Suprapubic skin (tissue), 4 donors: ENCODE measurements at regions not wholly inside any gene's neighbourhood (a gene's known extent, or its start where the extent isn't known, plus 50 kb on each side); places are given as distances from the start of the nearest gene placed in this dataset.

Experiments used
- DNase-seq, 2 donors: peaks; one replicate each; pipeline ENCODE4 v3.0.0-alpha.2; 2019; ENCODE audit warnings: low spot score in 2 of 2
- H3K27ac ChIP-seq: fragments of 200-600 bp; sonication (generic); one replicate; pipeline ENCODE4 v1.5.1; 2019
- H3K27me3 ChIP-seq: fragments of 200-600 bp; sonication (generic); one replicate; pipeline ENCODE4 v1.5.1; 2019
- H3K36me3 ChIP-seq: fragments of 200-600 bp; sonication (generic); one replicate; pipeline ENCODE4 v1.5.1; 2019
- H3K4me1 ChIP-seq: fragments of 200-600 bp; sonication (generic); one replicate; pipeline ENCODE4 v1.5.1; 2019
- H3K4me3 ChIP-seq: fragments of 200-600 bp; sonication (generic); one replicate; pipeline ENCODE4 v1.5.1; 2019; ENCODE audit warnings: mild to moderate bottlenecking
- H3K9me3 ChIP-seq: fragments of 200-600 bp; sonication (generic); one replicate; pipeline ENCODE4 v1.5.1; 2019
- EP300 ChIP-seq: sonication (generic); formaldehyde crosslinking; IDR thresholded peaks from one replicate; pipeline ENCODE4 v1.6.1; 2017; ENCODE audit warnings: antibody characterized with exemption
- POLR2A ChIP-seq, 2 donors: fragments of 450-650 bp; IDR thresholded peaks; one replicate each; pipeline ENCODE4 v1.6.1; 2017; ENCODE audit warnings: antibody characterized with exemption in 2 of 2, mild to moderate bottlenecking in 2 of 2, moderate library complexity in 2 of 2
- POLR2AphosphoS5 ChIP-seq, 3 donors: sonication (generic); formaldehyde crosslinking; IDR thresholded peaks; one replicate each; pipeline ENCODE4 v1.6.1; 2017; ENCODE audit warnings: antibody characterized with exemption in 3 of 3
- WGBS: methylation state at CpG from one replicate; pipeline ENCODE4 v1.1.5; 2018; 5-methylcytosine and 5-hydroxymethylcytosine counted together
- TF ChIP-seq, protein P1 (sequence below), 2 donors: fragments of 200-600 bp in 1 of 2; fragments of 450-650 bp in 1 of 2; sonication (generic) in 1 of 2; IDR thresholded peaks; one replicate each; pipeline ENCODE4 v1.5.1; 2016 to 2019; ENCODE audit warnings: antibody characterized with exemption in 2 of 2, mild to moderate bottlenecking in 1 of 2, moderate library complexity in 1 of 2

DNA sequence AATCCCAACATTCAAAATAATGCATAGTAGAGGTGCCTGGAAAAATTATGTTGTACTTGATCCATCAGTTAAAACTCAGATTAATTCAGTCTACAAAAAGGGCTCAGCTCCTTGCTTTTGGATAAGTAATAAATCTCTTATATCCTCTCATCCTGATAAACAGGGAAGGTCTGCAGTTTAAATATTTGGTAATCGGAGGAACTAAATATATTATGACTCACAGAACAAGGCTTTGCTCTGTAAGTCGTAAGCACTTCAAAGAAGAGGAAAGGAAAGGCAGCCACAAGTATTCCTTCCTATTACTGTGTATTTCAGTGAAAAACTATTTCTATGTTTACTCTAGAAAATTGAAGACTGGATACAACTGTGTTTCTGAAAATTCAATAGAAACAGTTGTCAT is 757.9 kb downstream of the CDY2B start:
- Histone ChIP-seq H3K27me3 (no peaks in the 10 kb centered on the region), H3K4me3 (no peak overlapping the region), H3K9me3 (no peaks in the 10 kb centered on the region), H3K27ac (no peak overlapping the region), H3K36me3 (no peaks in the 10 kb centered on the region), H3K4me1 (no peaks in the 10 kb centered on the region)
- no CpG with 5 or more reads among the region's 2 CpGs for WGBS
- no peak for DNase-seq
- TF ChIP-seq POLR2A (IDR thresholded peaks at IDR 0.05) (no peak), EP300 (no peak), POLR2AphosphoS5 (IDR thresholded peaks at IDR 0.05) (no peak)
- TF ChIP-seq, protein P1, sequence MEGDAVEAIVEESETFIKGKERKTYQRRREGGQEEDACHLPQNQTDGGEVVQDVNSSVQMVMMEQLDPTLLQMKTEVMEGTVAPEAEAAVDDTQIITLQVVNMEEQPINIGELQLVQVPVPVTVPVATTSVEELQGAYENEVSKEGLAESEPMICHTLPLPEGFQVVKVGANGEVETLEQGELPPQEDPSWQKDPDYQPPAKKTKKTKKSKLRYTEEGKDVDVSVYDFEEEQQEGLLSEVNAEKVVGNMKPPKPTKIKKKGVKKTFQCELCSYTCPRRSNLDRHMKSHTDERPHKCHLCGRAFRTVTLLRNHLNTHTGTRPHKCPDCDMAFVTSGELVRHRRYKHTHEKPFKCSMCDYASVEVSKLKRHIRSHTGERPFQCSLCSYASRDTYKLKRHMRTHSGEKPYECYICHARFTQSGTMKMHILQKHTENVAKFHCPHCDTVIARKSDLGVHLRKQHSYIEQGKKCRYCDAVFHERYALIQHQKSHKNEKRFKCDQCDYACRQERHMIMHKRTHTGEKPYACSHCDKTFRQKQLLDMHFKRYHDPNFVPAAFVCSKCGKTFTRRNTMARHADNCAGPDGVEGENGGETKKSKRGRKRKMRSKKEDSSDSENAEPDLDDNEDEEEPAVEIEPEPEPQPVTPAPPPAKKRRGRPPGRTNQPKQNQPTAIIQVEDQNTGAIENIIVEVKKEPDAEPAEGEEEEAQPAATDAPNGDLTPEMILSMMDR (IDR thresholded peaks at IDR 0.05) = no peak

DNA sequence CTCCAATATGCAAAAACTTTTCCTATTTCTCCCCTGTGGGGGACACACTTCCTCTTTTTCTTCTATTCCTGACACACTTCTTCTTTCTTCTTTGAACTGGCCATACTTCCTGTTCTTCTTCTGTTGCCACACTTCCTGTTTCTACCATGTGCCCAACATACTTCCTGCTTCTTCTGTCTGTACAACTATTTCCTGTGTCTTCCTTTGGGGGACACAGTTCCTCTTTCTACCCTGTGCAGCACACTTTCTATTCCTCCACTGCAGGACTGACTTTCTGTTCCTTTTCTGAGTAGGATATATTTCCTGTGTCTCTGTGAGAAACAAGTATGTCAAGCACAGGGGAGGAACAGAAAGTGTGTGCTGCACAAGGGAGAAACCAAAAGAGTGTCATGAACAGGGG is 794.7 kb downstream of the CDY2B start:
- no peak overlapping the region for H3K27ac ChIP-seq
- no peak for DNase-seq
- no peaks in the 10 kb centered on the region for H3K36me3 ChIP-seq
- H3K4me1 ChIP-seq = no peaks in the 10 kb centered on the region
- H3K27me3 ChIP-seq = no peaks in the 10 kb centered on the region
- TF ChIP-seq POLR2A (IDR thresholded peaks at IDR 0.05) (no peak), EP300 (no peak), POLR2AphosphoS5 (IDR thresholded peaks at IDR 0.05) (no peak)
- TF ChIP-seq, protein P1 (IDR thresholded peaks at IDR 0.05) = no peak
- H3K9me3 ChIP-seq = no peaks in the 10 kb centered on the region
- no peak overlapping the region for H3K4me3 ChIP-seq

DNA sequence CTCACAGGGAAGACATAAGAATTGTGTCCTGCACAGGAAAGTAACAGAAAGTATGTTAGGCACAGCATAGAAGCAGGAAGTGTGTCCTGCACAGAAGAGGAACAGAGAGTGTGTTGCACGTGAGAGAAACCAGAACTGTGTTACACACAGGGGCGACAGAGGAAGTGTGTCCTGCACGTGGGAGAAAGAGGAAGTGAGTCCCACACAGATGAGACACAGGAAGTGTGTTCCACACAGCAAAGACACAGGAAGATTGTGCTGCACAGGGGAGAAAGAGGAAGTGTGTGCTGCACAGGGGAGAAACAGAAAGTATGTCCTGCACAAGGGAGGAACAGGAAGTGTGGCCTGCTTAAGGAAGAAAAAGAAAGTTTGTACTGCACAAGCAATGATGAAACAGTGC is 800.1 kb downstream of the CDY2B start:
- WGBS = no CpG with 5 or more reads among the region's 3 CpGs

DNA sequence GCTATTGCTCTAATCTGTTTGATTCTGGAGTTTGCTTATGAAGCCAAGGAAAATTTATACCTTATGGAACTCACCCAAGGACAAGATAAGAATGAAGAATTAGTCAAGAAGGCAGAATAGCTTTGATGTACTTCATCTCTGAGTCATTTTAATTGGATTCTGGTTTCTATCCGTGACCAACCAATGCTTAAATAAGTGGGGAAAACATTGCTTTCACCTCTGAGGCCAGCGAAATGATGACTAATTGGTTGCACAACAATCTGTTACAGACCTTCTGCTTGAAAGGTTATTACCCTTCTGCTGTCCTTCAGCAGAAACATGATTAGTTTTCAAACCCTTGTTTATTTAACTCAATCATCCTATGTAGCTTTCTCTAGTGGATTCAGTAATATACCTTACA is 812.7 kb downstream of the CDY2B start:
- no peak for DNase-seq
- TF ChIP-seq POLR2A (IDR thresholded peaks at IDR 0.05) (no peak), POLR2AphosphoS5 (IDR thresholded peaks at IDR 0.05) (no peak)
- TF ChIP-seq, protein P1 (IDR thresholded peaks at IDR 0.05) = no peak
- H3K27me3 ChIP-seq = no peaks in the 10 kb centered on the region
- no peak overlapping the region for H3K4me3 ChIP-seq
- no peak overlapping the region for H3K27ac ChIP-seq
- H3K9me3 ChIP-seq = no peaks in the 10 kb centered on the region
- WGBS = no CpG with 5 or more reads among the region's 2 CpGs
- no peaks in the 10 kb centered on the region for H3K4me1 ChIP-seq
- H3K36me3 ChIP-seq = no peaks in the 10 kb centered on the region

More for the DNA sequence above, 800.1 kb downstream of the CDY2B start:
- H3K36me3 ChIP-seq = no peaks in the 10 kb centered on the region
- H3K9me3 ChIP-seq = no peaks in the 10 kb centered on the region
- no peak overlapping the region for H3K27ac ChIP-seq
- no peak for TF ChIP-seq POLR2AphosphoS5 (IDR thresholded peaks at IDR 0.05)
- TF ChIP-seq POLR2A (IDR thresholded peaks at IDR 0.05) = no peak
- TF ChIP-seq EP300 = no peak
- TF ChIP-seq, protein P1 (IDR thresholded peaks at IDR 0.05) = no peak
- DNase-seq = no peak
- H3K4me1 ChIP-seq = no peaks in the 10 kb centered on the region
- H3K27me3 ChIP-seq = no peaks in the 10 kb centered on the region
- H3K4me3 ChIP-seq = no peak overlapping the region

DNA sequence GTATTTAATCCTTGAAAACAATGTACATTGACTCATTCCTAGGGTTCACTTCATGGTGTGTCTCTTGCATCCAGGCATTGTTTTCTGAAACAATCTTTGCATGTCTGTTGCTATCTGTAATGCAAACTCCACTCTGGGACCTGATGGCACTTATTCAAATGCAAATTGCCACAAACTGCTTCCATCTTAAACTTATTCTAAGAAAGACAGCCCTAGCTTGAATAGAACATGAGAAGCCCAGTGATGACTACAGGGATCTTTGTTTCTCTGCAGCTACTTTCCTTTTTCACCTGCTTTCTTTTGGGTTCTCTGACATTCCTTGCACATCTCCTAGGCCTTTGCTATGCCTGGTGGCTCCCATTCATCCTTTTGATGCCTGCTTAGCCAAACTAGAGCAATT is 827.0 kb downstream of the CDY2B start:
- no peak for DNase-seq
- no peak overlapping the region for H3K4me3 ChIP-seq
- TF ChIP-seq, protein P1 (IDR thresholded peaks at IDR 0.05) = no peak
- TF ChIP-seq POLR2A (IDR thresholded peaks at IDR 0.05) (no peak), POLR2AphosphoS5 (IDR thresholded peaks at IDR 0.05) (no peak), EP300 (no peak)

More for the DNA sequence above, 827.0 kb downstream of the CDY2B start:
- Histone ChIP-seq H3K27ac (no peak overlapping the region), H3K4me1 (no peaks in the 10 kb centered on the region), H3K27me3 (no peaks in the 10 kb centered on the region), H3K36me3 (no peaks in the 10 kb centered on the region), H3K9me3 (no peaks in the 10 kb centered on the region)
